Uterus (tissue), 2 donors: ENCODE measurements at regions not wholly inside any gene's neighbourhood (a gene's known extent, or its start where the extent isn't known, plus 50 kb on each side); places are given as distances from the start of the nearest gene placed in this dataset.

ENCODE experiments used
- CTCF ChIP-seq, 4 experiments: fragments of 200-600 bp in 2 of 4; fragments of 450-650 bp in 2 of 4; sonication (generic) in 2 of 4; IDR thresholded peaks; one replicate each; pipeline ENCODE4 v1.5.1; 2016 to 2019; ENCODE audit warnings: antibody characterized with exemption in 4 of 4, mild to moderate bottlenecking in 2 of 4, moderate library complexity in 1 of 4
- POLR2A ChIP-seq, 2 donors: fragments of 450-650 bp; IDR thresholded peaks; one replicate each; pipeline ENCODE4 v1.6.1; 2016; ENCODE audit warnings: antibody characterized with exemption in 2 of 2, mild to moderate bottlenecking in 1 of 2, moderate library complexity in 1 of 2

DNA sequence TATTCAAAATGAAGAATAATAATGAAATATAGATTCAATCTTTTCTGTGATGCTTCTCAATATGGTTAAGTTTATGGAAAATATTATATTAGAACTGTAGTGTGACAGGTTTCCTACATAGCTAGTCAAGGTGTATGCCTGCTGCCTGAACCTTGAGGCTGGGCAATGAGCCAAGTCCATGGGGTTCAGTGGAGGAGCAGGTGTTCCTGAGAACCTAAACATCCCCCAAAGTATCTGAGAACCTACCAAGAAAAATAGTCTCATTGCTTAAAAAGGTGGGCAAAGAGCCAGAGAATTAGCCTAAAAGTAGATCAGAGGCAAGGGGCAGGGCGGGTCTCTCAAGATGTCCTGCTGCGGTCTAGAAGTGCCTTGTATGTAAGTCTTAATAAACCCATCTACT, 185.9 kb upstream of the SPHKAP start:
- no peak for TF ChIP-seq POLR2A (IDR thresholded peaks at IDR 0.05)
- TF ChIP-seq CTCF (IDR thresholded peaks at IDR 0.05) = no peak
